ENCODE measurements at regions not wholly inside any gene's neighbourhood (a gene's known extent, or its start where the extent isn't known, plus 50 kb on each side); places are given as distances from the start of the nearest gene placed in this dataset.

- no peak for TF ChIP-seq POLR2AphosphoS5 (IDR thresholded peaks at IDR 0.05)
- no peak for TF ChIP-seq POLR2A (IDR thresholded peaks at IDR 0.05)
- TF ChIP-seq, protein P1, sequence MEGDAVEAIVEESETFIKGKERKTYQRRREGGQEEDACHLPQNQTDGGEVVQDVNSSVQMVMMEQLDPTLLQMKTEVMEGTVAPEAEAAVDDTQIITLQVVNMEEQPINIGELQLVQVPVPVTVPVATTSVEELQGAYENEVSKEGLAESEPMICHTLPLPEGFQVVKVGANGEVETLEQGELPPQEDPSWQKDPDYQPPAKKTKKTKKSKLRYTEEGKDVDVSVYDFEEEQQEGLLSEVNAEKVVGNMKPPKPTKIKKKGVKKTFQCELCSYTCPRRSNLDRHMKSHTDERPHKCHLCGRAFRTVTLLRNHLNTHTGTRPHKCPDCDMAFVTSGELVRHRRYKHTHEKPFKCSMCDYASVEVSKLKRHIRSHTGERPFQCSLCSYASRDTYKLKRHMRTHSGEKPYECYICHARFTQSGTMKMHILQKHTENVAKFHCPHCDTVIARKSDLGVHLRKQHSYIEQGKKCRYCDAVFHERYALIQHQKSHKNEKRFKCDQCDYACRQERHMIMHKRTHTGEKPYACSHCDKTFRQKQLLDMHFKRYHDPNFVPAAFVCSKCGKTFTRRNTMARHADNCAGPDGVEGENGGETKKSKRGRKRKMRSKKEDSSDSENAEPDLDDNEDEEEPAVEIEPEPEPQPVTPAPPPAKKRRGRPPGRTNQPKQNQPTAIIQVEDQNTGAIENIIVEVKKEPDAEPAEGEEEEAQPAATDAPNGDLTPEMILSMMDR (IDR thresholded peaks at IDR 0.05), result no peak
- no peak for TF ChIP-seq EP300 (IDR thresholded peaks at IDR 0.05)
Observed at GRCh38 chr6:167429353-167429752, 104.5 kb downstream of the TTLL2 start.

Data from suprapubic skin (tissue), 4 donors.